ENCODE measurements at regions not wholly inside any gene's neighbourhood (a gene's known extent, or its start where the extent isn't known, plus 50 kb on each side); places are given as distances from the start of the nearest gene placed in this dataset.

DNA sequence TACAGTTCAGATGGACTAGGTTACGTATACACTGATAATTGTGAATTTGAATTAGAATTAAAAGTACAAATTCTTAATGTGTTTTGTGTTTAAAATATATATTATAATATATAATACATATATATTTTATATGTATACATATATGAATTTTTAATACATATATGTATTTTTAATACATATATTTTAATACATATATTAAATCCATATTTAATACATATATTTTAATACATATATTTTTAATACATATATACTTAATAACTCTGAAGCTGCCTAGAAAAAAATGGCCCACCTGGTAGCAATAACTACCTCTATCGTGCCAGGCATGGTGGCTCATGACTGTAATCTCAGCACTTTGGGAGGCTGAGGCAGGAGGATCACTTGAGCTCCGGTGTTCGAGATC, 179.1 kb upstream of the SAMSN1 start:
- TF ChIP-seq, protein P1, sequence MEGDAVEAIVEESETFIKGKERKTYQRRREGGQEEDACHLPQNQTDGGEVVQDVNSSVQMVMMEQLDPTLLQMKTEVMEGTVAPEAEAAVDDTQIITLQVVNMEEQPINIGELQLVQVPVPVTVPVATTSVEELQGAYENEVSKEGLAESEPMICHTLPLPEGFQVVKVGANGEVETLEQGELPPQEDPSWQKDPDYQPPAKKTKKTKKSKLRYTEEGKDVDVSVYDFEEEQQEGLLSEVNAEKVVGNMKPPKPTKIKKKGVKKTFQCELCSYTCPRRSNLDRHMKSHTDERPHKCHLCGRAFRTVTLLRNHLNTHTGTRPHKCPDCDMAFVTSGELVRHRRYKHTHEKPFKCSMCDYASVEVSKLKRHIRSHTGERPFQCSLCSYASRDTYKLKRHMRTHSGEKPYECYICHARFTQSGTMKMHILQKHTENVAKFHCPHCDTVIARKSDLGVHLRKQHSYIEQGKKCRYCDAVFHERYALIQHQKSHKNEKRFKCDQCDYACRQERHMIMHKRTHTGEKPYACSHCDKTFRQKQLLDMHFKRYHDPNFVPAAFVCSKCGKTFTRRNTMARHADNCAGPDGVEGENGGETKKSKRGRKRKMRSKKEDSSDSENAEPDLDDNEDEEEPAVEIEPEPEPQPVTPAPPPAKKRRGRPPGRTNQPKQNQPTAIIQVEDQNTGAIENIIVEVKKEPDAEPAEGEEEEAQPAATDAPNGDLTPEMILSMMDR (conservative IDR thresholded peaks at IDR 0.05): no peak
- no peak for TF ChIP-seq EZH2 (IDR thresholded peaks at IDR 0.05; ENCODE audit: low read depth)
